T1000 (cell line): ENCODE measurements at regions not wholly inside any gene's neighbourhood (a gene's known extent, or its start where the extent isn't known, plus 50 kb on each side); places are given as distances from the start of the nearest gene placed in this dataset.
"Not testable (repeated sequence)": the region's sequence is repeated elsewhere in the genome, so short reads cannot be mapped to it uniquely, and the experiment has no call there.

Source experiments
- DNase-seq: peaks from one replicate; lab custom pipeline; 2025; ENCODE audit warnings: mixed read lengths; lab: John Stamatoyannopoulos, UW

DNA sequence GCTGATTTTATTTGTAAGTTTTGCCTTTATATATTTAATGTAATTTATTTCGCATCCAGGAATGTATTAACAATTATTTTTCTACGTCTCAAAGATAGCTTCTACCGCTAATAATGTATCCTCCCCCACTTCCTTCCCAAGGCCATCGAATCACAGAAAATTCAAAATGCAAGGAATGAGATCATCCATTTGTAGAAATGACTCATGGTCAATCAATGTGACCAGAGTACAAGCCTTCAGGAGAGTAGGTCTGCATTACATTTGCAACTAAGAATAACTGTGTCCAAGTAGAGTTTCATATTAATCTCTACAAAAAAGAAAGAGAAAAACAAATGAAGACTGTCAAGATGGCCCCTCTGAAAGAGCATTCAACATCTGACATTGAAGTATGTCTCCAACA, 205.9 kb upstream of the PHF14 start:
- no peak for DNase-seq

DNA sequence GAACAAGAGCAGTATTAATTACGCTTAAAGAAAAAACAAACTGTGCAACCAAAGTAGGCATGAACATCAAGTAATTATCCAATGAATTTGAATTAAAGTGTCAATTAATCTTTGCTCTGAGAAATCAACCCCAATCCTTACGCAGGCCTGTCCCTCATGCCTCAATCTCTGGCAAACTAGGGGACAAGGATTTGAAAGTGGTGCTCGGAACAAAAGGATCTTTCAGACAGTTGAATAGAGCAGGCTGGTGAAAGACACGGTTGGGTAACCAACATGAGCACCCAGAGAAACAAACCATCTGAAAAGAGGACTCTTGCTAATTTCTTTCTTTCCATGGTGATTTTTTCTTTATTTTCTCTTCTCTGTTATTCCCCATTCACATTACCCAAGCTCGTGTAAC, 203.5 kb upstream of the PHF14 start:
- DNase-seq, result no peak

DNA sequence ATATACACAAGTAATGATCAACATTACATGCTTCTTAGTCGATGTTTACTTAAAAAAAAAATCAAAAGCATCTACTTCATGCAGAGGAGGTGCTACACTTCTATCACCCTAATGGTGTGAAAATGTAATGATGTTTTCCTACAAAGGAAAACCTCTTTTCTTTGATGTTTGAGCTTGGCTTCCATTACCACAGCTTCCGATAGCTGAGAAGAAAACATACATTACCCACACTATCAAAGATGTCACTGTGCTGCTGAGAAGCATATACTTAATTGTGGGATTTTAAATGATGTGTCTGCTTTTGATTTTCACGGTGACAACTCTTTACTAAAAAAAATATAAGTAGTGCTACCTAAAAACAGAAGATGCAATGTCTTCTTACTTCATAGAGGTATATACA, 200.2 kb upstream of the PHF14 start:
- no peak for DNase-seq

DNA sequence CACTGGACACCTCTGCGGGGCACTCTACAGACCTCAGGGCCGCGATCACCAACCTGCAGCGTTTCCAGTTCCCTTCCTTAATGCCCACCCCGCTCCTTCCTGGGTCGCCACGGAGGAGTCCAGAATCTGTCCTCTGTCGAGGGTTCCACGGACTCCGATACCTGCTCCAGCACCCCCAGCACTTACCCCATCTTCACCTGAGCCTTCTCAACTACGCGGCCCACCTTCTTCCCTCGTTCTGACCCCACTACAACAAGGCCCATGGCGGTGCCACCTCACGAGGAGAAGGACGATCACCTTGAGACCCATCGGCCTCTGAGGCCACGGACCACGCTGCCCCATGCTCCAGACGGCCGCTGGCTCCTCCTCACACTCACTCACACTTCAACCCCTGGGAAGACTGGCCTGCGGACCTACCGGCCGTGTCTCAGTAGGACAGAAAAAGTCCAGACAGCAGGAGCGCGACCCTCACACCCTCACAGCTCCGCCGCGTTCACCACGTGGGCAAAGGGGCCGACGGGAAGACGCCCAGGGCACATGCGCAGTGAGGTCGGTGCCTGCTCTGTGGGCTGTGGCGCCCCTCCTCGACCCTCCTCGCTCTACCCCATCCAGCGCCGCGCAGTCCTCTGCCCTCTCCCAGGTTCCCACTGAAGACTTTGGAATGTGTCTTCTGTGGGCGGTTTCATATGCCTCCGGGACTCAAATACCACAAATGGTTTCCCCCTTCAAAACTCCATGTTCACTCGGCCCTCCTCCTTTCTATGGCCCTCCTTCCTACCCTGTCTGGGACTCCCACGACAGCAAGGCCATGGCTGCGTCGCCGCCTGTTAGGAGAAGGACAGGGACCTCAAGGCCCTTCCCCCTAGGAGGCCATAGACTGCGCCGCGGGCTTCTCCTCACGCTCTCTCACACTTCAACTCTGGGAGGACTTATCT, 193.9 kb upstream of the PHF14 start:
- no peak for DNase-seq

DNA sequence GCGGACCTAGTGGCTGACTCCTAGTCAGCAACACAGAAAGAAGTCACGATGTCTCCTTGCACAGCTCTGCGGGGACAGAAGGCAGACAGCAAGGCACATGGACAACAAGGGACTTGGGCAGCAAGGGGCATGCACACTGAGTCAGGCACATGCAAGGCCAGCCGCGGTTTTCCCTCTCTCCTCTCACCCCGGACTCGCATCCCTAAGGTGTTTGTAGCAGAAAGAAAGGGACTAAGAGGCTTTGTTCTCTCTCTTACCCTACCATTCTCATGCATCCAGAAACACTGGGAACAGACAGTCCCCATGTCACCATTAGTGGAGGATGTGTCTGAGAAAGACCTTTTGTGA, 193.3 kb upstream of the PHF14 start:
- no peak for DNase-seq

DNA sequence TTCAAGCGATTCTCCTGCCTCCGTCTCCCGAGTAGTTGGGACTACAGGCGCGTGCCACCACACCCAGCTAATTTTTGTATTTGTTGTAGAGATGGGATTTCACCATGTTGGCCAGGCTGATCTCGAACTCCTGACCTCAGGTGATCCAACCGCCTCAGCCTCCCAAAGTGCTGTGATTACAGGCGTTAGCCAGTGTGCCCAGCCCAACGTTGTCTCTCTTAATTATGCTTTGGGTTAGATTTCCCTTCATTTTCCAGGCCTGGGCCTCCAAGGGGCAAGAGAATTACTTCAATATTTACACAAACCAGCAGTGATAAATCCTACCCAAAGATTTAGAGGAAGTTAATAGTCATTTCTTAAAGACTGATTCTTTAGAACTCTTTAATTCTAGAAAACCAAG, 186.7 kb upstream of the PHF14 start:
- DNase-seq, result not testable (repeated sequence)

DNA sequence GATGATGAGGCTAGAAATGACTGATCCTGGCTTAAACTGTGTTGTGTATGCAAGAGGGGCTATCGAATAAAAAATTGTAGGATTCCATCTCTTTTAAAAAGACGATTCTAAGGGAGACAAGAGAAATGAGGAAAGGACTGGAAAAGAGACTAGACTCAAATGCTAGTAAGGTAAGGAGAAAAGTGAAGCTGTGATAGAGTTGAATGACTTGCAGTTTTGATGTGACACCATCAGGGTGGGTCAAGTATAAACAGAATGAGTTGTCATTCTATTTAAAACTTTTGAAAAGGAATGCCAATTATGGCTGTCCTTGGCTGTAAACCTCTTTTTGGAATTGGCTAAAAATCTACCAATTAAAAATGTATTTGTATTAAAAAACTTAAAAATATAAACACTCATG, 184.5 kb upstream of the PHF14 start:
- no peak for DNase-seq

DNA sequence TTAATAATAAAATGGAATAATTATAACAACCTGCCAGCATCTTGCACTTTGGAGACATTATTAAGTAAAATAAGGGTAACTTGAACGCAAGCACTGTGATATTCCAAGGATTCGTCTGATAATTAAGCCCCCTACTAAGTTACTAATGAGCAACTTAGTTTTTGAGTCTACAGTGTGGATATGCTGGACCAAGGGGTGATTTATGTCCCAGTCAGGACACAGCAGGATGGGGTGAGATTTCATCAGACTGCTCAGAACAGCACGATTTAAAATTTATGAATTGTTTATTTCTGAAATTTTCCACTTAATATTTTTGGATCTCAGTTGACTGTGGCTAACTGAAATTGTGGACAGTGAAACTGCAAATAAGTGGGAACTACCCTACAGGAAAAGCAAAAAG, 182.8 kb upstream of the PHF14 start:
- DNase-seq, result no peak

DNA sequence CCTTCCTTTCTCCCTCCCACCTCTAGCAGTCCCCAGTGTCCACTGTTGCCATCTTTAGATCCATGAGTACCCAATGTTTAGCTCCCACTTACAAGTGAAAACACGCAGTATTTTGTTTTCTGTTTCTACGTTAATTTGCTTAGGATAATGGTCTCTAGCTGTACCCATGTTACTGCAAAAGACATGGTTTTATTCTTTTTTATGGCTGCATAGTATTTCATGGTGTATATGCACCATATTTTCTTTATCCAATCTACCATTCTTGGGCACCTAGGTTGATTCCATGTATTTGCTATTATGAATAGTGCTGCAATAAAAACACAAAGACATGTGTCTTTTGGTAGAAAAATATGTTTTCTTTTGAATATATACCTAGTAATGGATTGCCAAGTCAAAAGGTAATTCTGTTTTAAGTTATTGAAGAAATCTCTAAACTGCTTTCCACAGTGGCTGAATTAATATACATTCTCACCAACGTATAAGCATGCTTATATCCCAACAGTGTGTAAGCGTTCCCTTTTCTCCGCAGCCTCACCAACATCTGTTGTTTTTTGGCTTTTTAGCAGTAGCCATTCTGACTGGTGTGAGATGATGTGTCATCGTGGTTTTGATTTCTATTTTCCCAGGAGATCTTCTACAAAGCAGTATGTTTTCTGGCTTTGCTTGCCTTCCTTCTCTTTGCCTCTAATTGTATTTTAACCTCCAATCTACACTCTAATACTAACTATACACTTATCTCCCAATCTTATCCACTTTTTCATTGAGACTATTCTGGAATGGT, 179.5 kb upstream of the PHF14 start:
- DNase-seq, result no peak

DNA sequence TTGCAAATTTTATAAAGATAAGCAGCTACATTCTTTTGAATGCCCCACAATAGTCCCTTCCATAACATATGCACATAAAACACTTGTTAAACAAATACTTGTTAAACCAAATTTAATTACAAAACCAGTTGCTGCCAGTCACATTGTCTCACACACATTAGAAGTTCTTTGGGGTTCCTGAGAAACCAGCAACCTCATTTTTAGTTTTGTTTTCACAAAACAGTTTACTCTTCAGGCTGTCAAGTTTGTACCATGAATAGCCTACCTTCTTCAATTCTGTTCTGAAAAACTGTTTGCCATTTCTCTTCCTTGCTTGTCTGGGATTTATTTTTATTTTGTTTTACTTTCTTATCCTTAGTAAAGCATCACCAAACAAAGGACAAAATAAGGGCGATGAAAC, 176.5 kb upstream of the PHF14 start:
- DNase-seq, result no peak

DNA sequence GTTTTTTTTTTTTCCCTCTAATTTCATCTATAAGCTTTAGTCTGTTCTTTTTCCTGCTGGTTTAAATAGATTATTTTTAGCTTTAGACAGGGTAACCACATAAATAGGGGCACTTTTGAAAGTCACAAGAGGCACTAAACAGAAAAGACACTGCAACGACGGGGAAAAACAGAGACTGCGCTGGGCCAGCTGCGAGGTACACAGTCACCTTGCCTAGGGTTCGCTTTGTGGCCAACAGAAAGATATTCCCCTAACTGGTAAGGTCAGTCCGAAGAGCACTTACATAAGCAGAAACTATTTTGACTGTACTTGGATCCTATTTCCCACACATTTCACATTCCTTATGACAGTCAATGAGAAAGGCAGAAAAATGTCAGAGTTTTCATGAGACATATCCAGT, 175.6 kb upstream of the PHF14 start:
- DNase-seq, result no peak

DNA sequence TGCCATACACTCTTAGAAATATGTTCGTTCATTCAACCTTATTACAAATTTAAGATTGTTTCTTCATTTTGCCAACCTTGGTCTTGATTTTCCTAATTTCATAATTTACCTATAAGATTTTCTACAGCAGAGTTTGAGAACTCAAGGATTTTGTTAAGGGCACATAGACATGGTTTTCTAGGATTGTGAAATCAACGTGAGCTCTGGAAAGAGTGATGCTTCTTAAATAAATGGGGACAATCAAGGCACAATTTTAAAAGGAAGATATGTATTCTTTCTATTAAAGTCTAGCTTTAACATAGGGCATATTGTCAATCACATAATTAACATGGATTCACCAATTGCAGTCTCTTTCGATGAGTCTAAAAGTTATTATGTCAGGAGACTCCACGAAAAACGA, 174.2 kb upstream of the PHF14 start:
- no peak for DNase-seq

DNA sequence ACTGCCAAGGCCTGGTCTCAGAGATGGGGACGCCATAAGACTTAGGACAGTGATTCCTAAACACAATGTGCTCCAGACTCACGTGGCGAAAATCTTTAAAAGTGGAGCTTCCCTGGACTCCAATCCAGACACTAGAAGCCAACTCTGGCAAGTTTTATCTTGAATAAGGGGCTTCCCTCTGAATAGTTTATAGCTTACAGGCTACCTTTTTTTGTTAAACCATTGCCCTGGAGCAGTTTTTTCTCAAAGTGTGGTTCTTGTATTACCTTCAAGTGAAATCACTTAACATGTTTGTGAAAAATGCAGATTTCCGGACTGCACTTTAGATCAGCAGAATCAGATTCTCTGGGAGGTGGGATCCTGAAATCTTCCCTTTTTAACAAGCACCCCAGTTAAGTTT, 171.7 kb upstream of the PHF14 start:
- no peak for DNase-seq

DNA sequence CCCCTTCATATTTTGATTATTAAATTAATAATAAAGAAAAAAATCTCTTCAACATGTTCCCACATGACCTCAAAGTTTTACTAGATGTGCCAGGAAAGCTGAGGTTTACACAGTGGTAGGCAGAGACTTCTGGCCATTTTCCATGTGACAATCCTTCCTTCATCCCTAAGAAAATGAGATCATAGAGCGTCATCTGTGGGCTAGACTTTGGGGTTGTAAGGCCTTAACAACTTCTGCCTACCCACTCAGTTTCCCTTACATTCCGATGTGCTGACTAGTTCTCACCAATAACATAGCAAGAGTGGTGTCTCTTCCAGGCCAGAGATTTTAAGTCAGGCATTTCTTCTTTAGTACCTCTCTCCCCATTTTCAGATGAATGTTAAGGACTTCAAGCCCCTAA, 171.1 kb upstream of the PHF14 start:
- DNase-seq, result peak; percentile 25

DNA sequence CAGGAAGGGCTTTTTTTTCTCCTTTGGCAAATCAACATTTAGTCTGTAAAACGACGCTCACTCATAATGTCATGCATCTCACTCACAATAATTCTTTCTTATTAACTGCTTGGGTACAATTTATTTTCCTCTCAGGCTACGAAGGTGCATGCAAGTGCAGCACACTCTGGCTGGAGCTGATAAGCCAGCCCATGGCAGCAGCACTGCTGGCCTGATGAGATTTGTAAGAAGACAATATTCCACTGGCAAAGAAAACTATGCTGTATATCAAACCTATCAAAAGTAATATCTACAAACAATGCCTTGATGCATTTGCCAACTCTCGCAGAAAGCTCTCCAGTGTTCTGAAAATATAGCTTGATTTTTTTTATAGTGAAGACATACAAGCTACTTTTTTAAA, 170.0 kb upstream of the PHF14 start:
- no peak for DNase-seq

DNA sequence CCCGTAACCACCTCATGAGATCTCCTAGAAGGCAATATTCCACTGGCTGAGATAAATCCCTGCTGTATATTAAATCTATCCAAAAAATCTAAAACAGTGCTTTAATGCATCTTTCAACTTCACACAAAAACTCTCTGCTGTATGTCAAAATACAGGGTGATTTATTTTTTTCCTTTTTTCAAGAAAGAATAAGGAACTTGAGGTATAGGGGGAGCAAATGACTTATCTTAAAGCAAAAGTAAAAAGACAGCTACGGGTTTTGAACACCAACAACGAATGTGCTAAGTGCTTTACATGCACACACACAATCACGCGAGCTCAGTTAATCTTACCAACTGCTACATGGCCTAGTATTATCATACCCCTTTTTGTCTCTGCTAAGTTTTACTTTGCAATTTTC, 168.9 kb upstream of the PHF14 start:
- no peak for DNase-seq

DNA sequence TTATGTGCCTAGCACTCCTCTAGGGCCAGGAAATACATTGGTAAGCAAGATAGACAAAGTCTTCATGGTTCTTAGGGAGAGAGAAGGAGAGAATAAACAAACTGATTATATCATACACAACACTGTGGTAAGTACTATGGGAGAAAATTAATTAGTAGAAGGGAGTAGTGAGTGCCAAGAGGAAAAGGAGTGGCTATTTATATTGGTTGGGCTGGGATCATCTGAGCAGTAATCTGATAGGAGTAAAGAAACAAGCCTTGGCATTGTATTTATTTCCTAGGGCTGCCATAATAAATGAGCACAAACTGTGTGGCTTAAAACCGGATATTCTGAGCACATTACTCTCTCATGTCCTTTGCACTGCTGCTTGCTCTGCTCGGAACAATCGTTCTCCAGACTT, 158.1 kb upstream of the PHF14 start:
- DNase-seq, result no peak

DNA sequence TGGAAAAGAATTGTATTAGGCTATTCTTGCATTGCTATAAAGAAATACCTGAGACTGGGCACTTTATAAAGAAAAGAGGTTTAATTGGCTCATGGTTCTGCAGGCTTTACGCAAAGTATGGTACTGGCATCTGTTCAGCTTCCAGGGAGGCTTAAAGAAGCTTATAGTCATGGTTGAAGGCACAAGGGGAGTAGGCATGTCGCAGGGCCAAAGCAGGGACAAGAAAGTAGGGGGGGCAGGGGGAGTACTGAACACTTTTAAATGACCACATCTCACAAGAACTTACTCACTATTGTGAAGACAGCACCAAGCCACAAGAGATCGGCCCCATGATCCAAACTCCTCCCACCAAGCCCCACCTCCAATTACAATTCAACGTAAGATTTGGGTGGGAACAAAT, 152.5 kb upstream of the PHF14 start:
- DNase-seq, result no peak

DNA sequence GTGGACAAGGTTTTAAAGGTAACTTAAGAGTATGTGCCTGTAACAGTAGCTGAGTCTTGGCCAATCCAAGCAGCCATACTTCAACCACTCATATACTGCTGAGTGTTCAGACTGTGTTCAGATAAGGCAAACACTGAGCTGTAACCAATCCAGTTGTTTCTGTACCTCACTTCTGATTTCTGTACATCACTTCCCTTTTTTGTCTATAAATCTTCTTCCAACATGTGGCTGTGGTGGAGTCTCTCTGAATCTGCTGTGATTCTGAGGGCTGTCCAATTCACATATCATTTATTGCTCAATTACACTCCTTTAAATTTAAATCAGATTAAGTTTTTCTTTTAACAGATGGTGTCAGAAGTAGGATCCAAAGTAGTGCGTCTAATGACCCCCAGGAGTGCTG, 149.5 kb upstream of the PHF14 start:
- no peak for DNase-seq

DNA sequence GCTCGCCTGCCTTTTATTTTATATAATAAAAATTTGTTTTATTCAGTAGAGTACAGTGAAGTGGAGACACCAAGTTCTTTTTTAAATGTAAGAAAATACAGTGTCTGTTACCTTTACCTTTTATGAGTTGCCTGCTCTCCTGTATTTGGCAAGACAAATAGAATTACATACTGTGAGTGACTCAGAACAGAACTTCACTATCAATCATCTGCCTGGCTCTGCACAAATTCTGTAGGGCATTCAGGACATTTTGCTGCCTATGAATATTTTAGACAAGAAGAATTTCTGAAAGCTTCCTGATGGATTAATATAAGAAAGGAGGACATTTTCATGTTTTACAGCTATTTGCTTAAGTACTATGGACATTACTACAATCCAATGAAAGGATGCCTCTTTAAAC, 135.4 kb upstream of the PHF14 start:
- no peak for DNase-seq

DNA sequence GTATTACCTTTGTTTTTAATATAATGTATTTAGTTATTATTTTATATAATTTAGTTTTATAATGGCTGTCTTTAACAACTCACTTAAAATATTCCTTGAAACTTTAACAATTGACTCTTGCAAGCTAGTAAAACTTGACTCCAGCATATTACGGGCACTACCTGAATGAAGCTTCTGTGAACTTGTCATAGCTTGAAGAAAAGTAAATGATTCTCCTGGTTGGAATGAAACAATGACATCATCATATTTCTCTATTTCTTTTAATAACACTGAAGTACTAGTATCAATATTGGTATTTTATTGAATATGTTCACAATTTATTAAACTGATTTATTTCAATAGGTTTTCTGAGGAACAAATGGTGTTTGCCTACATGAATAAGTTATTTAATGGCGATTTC, 128.4 kb upstream of the PHF14 start:
- DNase-seq, result no peak

DNA sequence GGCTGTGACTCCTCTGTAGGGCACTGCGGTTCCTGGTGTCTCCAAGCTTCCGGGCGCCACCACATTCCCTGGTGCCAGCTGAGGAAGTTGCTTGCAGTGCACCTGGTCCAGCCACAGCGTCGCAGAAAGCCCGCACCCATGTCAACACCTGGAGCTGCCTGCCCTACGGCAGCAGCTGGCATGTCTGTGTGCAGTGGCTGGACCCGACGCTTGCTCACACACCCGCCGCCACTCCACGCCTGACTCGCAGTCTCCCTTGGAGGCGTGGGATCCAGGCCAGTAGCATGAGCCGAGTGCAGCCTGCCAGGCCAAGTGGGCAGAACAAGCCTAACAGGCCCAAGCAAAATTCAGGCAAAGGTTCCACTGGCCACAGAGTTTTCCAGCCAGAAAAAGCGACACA, 118.1 kb upstream of the PHF14 start:
- DNase-seq, result no peak

DNA sequence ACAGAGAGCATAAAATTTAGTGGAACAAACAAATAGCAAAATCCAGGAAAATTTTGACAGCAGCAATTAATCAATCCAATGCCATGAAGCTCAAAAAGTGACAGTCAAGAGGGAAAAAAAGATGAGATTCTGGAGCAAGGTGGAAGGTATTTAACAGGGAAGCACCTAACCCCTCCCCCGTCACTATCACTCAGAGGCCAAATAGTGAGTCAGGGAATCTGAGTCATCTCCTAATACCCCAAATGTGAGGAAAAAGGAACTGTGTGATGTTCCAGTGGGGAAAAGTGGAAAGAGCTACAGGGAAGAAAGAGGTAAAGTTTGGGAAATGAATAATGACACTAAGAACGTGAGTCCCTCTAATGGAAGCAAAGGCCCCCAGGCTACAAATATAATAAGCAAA, 113.2 kb upstream of the PHF14 start:
- no peak for DNase-seq

DNA sequence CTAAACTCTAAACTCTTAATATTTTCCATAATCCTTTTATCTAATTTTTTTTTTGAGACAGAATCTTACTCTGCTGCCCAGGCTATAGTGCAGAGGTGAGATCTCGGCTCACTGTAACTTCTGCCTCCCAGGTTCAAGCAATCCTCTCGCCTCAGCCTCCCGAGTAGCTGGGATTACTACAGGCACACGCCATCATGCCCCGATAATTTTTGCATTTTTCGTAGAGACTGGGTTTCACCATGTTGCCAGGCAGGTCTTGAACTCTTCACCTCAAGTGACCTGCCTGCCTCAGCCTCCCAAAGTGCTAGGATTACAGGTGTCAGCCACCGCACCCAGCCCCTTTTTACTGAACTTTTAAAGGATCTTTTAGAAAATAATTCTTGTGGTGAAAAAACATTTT, 110.2 kb upstream of the PHF14 start:
- DNase-seq, result no peak
